Right lobe of liver (tissue), 6 donors: ENCODE measurements at regions not wholly inside any gene's neighbourhood (a gene's known extent, or its start where the extent isn't known, plus 50 kb on each side); places are given as distances from the start of the nearest gene placed in this dataset.
"Not testable (repeated sequence)": the region's sequence is repeated elsewhere in the genome, so short reads cannot be mapped to it uniquely, and the experiment has no call there.

ENCODE experiments used
- ATAC-seq, 4 donors: fragments of 200-7000 bp; cut with Tn5 transposase; one replicate each; pipeline ENCODE4 v1.9.1; 2020; ENCODE audit warnings: mild to moderate bottlenecking in 4 of 4, moderate library complexity in 4 of 4
- DNase-seq, 3 donors: peaks; one replicate each; pipeline ENCODE4 v3.0.0-alpha.2; 2020
- H3K27ac ChIP-seq, 3 donors: fragments of 200-600 bp; one replicate each; pipeline ENCODE4 v1.8.0; 2022
- H3K27me3 ChIP-seq, 2 donors: fragments of 200-600 bp; one replicate each; pipeline ENCODE4 v1.8.0; 2022
- H3K36me3 ChIP-seq, 4 donors: fragments of 200-600 bp; sonication (generic) in 1 of 4; one replicate each; pipeline versions ENCODE4 v1.5.1 to v1.8.0; 2017 to 2022; ENCODE audit warnings: control low read depth in 1 of 4
- H3K4me1 ChIP-seq, 4 donors: fragments of 200-600 bp; sonication (generic) in 1 of 4; one replicate each; pipeline versions ENCODE4 v1.5.1 to v1.8.0; 2017 to 2022; ENCODE audit warnings: control low read depth in 1 of 4
- H3K4me3 ChIP-seq, 3 donors: fragments of 200-600 bp; one replicate each; pipeline ENCODE4 v1.8.0; 2022
- H3K9me3 ChIP-seq, 4 donors: fragments of 200-600 bp; sonication (generic) in 1 of 4; one replicate each; pipeline versions ENCODE4 v1.5.1 to v1.8.0; 2017 to 2022; ENCODE audit warnings: control low read depth in 1 of 4
- CTCF ChIP-seq, 4 donors: fragments of 200-600 bp in 3 of 4; fragments of 450-650 bp in 1 of 4; IDR thresholded peaks; one replicate each; pipeline versions ENCODE4 v1.5.1 to v1.8.0; 2016 to 2022; ENCODE audit warnings: antibody characterized with exemption in 4 of 4, mild to moderate bottlenecking in 2 of 4
- POLR2A ChIP-seq: fragments of 450-650 bp; IDR thresholded peaks from one replicate; pipeline ENCODE4 v1.6.1; 2017; ENCODE audit warnings: antibody characterized with exemption, mild to moderate bottlenecking
- WGBS: methylation state at CpG from one replicate; pipeline ENCODE4 v1.1.6; 2018; ENCODE audit warnings: low coverage, low lambda C conversion rate; ENCODE audit not compliant: insufficient coverage; ENCODE audit errors: missing lambda C conversion rate; 5-methylcytosine and 5-hydroxymethylcytosine counted together
- intact Hi-C, 2 donors: fragments of 100-400 bp; cut with DNase I; formaldehyde crosslinking; loops; one replicate each; pipeline versions ENCODE4 v1.11.2 to v1.14.1; 2022
- donor health status: DM: no; HTN: yes; CAD: no.
- donor health status: DM: no; HTN: no; CAD: no.
- donor health status: DM: no; HTN: no; CAD: no.
- donor health status: DM: no; HTN: yes; CAD: no.
- donor health status: DM: no; HTN: yes; CAD: no.

- Histone ChIP-seq H3K27me3 (no peaks in the 10 kb centered on the region), H3K36me3 (no peaks in the 10 kb centered on the region), H3K9me3 (no peaks in the 10 kb centered on the region), H3K27ac (peak overlapping the region in 1 of 3 donors; percentile 46), H3K4me1 (no peaks in the 10 kb centered on the region), H3K4me3 (no peak overlapping the region)
- no peak for TF ChIP-seq POLR2A
- no peak for TF ChIP-seq CTCF (IDR thresholded peaks at IDR 0.05)
- WGBS, result 22% methylated on average over 1 of the region's 1 CpG
- intact Hi-C loops, result no loop called here
- no peak for DNase-seq
- peak; percentile 59 to 87 (median 62) for ATAC-seq
Observed at GRCh38 chr16:51262428-51262827, 111.4 kb upstream of the SALL1 start.

- WGBS, result 20% methylated on average over 1 of the region's 1 CpG
- intact Hi-C loops, result no loop called here
- H3K36me3 ChIP-seq, result no peaks in the 10 kb centered on the region
- ATAC-seq, result no peak
- H3K4me1 ChIP-seq, result no peaks in the 10 kb centered on the region
- TF ChIP-seq POLR2A (no peak), CTCF (IDR thresholded peaks at IDR 0.05) (no peak)
- H3K4me3 ChIP-seq, result no peak overlapping the region
- peak overlapping the region in 1 of 3 donors; percentile 46 for H3K27ac ChIP-seq
- no peaks in the 10 kb centered on the region for H3K9me3 ChIP-seq
- no peaks in the 10 kb centered on the region for H3K27me3 ChIP-seq
- DNase-seq, result no peak
Observed at GRCh38 chr16:51261919-51262318, 110.8 kb upstream of the SALL1 start.

GRCh38 chr16:51255349-51255972, 104.4 kb upstream of the SALL1 start:
- intact Hi-C loops, result no loop called here
- Histone ChIP-seq H3K9me3 (no peaks in the 10 kb centered on the region), H3K27me3 (no peaks in the 10 kb centered on the region), H3K27ac (no peak overlapping the region), H3K4me3 (no peak overlapping the region), H3K36me3 (no peaks in the 10 kb centered on the region), H3K4me1 (peaks cover 0 to 8% (median 0%) of the 10 kb centered on the region in 4 donors)
- ATAC-seq, result peak in 1 of 4 donors; percentile 66
- 44% methylated on average over 3 of the region's 3 CpGs for WGBS
- no peak for DNase-seq
- TF ChIP-seq CTCF (IDR thresholded peaks at IDR 0.05) (no peak), POLR2A (no peak)

GRCh38 chr16:51254390-51254789, 103.3 kb upstream of the SALL1 start:
- intact Hi-C loops, DNase-seq: not testable (repeated sequence)

GRCh38 chr16:51248217-51248616, 97.1 kb upstream of the SALL1 start:
- Histone ChIP-seq H3K27me3 (no peaks in the 10 kb centered on the region), H3K4me1 (peaks cover 0 to 11% (median 3%) of the 10 kb centered on the region in 4 donors), H3K9me3 (no peaks in the 10 kb centered on the region), H3K27ac (no peak overlapping the region), H3K4me3 (no peak overlapping the region), H3K36me3 (no peaks in the 10 kb centered on the region)
- DNase-seq (no peak), ATAC-seq (no peak)
- intact Hi-C loops, result no loop called here
- WGBS, result 94% methylated on average over 3 of the region's 3 CpGs
- TF ChIP-seq CTCF (IDR thresholded peaks at IDR 0.05), result no peak
- no peak for TF ChIP-seq POLR2A

More at GRCh38 chr16:51254390-51254789, 103.3 kb upstream of the SALL1 start:
- H3K27ac ChIP-seq, H3K9me3 ChIP-seq, H3K27me3 ChIP-seq, ATAC-seq, H3K36me3 ChIP-seq, H3K4me3 ChIP-seq, H3K4me1 ChIP-seq: not testable (repeated sequence)
- 86% methylated on average over 5 of the region's 7 CpGs for WGBS
